ENCODE measurements at regions not wholly inside any gene's neighbourhood (a gene's known extent, or its start where the extent isn't known, plus 50 kb on each side); places are given as distances from the start of the nearest gene placed in this dataset.
"Not testable (repeated sequence)": the region's sequence is repeated elsewhere in the genome, so short reads cannot be mapped to it uniquely, and the experiment has no call there.

DNA sequence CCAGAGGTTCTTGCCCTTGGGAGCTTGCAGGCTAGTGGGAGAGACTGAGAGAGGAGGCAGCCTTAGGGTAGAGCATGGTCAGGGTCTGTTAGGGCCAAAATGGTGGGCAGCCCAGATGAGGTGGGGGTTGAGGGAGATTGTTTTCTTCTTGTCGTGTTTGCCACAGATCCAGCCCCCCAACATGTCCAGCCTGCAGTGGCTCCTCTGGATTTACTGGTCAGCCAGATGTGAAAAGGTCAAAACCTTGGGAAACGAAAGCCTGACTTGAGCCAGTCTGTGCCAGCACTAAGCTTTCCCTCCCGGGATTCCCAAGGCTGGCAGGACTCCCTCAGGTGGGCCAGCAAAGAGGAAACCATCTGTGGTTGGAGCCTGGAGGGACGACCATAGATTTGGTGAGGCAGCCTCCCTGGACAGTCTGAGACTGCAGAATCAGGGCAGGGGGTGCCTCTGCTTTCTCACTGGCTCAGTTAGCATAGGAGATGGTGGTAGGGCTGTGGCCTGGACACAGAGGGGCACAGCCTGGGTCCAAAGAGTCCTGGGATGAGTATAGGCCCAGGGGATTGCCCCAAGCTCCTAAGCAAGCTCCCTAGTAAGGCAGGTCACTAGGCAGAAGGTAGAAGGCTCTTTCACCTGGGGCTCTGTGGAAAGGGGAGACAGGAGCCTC lies 51.2 kb upstream of the PRR23C start:
- intact Hi-C loops (cut with DNase I) = no loop called here
- ATAC-seq (ENCODE audit: poor library complexity) = no peak

DNA sequence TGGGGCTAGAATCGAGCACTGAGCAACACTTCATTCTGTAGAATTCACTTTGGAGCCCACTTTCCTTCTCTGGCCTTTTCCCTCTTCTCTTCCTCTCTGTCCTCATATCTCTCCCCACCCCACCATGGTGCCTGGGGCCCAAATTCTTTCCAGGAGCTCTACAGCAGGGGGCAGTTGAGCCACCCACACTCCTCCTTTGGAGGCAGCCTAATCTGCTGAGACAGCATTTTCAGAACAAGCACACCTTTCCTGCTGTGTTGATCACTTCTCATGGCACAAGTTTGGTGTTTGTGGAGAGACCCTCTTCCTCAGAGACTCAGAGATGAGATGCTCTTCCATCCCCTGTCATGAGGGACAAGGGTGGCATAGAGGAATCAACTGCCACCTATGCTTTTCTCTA lies 52.0 kb upstream of the PRR23C start:
- intact Hi-C loops (cut with DNase I) = no loop called here
- DNase-seq (no peak), ATAC-seq (ENCODE audit: poor library complexity) (no peak)

More for the DNA sequence above, 51.2 kb upstream of the PRR23C start:
- no peak for DNase-seq

DNA sequence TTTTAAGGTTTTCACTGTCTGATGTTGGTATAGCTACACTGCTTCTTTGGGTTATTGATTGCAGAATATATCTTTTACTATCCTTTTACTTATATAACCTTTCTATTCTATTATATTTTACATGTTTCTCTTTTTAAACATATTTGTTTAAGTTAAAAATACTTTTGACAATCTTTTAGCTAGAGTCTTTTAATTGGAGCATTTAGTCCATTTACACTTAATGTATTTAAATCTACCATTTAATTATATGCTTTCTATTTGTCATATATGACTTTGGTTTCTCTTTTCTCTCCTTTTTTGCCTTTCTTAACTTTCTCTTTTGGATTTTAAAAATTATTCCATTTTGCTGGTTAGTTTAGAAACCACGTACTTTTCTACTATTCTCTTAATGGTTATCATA lies 53.7 kb upstream of the PRR23C start:
- intact Hi-C loops (cut with DNase I) = no loop called here
- no peak for ATAC-seq (ENCODE audit: poor library complexity)
- no peak for DNase-seq

DNA sequence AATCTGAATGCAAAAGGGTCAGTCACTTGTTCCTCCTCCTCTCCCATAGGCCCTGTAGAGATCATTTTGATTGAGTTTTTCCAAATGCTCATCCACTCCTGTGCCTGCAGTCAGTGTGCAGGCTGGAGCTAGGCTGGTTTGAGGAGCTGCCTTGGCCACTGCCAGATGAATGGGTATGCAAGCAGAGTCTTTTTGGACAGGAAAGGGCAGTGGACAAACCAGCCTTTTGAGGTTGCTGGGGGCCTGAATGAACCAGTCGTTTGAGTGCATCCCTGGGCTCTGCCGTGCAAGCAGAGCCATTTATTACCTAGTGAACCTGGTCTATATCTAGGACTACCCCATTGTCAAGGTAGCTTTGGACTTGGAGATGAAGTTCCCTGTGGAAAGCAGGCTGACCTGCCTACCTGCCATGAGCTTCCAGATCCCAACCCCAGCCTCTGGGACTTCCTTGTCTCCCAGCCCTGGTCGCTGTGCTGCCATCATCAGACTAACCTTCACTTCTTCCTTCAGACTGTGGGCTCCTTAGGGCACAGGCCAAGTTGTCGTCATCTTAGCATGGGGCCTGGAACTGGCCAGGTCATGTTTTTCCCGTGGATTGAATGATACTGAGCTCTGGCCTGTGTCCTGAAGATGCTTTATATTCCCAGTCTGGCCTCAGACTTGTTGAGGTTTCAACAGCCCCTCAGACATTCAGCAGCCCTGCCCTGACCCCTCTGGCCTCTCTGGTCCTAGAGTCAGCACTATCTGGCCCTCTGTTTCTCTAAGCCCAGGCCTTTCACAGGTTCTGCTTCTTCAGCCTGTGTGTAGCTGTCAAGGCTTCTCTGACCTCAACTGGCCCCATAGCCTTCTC lies 55.5 kb upstream of the PRR23C start:
- no peak for DNase-seq
- ATAC-seq (ENCODE audit: poor library complexity) = no peak
- intact Hi-C loops (cut with DNase I) = no loop called here

DNA sequence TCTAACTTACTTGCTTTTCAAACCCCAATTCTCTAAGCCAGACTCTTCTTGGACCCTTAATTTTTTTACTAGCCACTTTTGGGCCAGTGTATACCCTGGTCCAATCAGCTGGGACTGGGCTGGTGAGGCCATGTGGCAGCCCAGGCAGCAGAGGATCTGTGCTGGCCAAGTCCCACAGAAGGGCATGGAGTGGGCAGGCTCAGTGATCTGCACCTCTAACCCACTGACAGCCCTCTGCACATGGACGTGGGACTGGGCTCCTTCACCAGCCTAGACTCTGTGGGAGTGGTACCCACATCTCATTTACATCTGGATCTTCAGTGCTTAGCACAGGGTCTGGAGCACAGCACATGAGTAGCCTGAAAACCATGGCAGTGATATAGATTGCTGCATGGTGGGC lies 56.1 kb upstream of the PRR23C start:
- ATAC-seq (ENCODE audit: poor library complexity) (no peak), DNase-seq (no peak)
- intact Hi-C loops (cut with DNase I) = no loop called here

DNA sequence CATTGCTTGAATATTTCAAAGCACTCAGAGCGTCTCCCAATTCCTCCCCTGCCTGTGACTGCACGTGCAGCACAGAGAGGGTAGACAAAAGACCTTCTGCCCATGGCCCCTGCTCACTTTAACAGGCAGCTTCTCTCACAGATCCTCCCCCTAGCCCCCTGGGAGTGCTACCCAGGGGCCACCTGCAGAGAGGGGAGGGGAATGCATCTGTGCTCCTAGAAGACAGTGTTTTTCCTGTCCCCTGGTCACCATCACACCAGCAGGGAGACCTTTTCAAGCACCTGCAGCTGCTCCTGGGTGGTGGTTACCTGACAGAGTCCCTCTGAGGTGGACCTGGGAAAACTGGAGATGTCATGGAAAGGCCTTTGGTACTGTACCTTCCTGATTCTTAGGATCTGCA lies 56.7 kb upstream of the PRR23C start:
- ATAC-seq (ENCODE audit: poor library complexity) (no peak), DNase-seq (no peak)
- intact Hi-C loops (cut with DNase I) = no loop called here

DNA sequence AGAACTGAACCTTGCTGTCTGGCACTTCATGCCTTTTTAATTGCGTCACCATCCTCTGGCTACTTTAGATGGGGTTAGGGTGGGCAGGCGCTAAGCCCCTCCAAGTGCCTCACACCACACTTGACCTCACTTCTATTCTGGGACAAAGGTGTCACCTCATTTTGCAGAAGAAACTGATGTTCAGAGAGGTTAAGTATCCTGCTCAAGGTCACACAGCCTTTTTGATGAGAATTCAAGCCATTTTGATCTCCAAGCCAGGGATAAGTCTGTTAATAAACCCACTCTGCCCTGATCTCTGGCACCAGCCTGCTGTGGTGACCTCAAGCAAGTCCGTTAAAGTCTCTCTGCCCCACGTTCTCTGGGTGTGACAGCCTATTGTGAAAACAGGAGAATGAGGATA lies 58.8 kb upstream of the PRR23C start:
- DNase-seq = no peak
- intact Hi-C loops (cut with DNase I) = no loop called here
- ATAC-seq (ENCODE audit: poor library complexity) = no peak

DNA sequence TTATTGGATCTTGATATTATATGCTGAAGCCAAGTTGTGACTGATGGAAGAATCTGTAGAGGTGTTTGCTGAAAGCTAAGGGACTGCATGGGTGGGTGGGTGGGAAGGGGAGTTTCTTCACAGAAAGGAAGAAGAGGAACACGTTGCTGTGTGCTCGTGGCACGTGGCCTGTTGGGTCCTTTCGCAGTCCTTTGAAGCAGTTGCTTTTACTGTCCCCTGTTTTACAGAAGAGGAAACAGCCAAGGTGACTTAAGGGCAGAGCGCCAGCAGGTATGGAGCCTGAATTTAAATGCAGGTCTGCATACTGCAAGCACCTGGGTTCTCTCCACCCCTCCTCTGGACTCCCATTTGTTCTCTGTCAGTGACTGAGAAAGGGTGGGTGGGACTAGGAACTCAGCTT lies 59.4 kb upstream of the PRR23C start:
- ATAC-seq (ENCODE audit: poor library complexity) (no peak), DNase-seq (no peak)
- intact Hi-C loops (cut with DNase I) = no loop called here

DNA sequence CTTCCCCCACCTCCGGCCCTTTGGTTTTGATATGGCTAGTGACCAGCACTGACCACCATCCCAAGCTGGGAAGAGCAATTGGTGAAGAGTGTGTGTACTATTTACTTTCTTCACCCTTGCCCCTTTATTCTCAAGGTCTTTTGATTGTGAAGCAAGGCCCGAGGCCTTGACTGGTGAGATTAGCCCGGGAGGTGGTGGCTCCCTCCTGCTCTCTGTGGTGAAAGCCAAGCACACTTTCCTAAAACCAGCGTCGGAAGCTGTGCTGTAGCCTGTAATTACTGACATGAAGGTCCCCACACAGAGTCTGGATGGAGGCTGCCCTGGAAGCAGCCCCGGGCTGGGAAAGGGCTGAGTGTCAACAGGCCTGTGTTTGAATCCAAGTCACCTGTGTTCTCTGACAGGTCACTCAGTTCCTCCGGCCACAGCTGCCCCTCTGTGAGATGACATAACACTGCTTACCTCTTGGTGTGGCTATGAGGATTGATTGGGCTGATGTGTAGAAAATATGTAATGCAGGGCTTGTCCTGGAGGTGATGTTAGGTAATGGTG lies 60.5 kb upstream of the PRR23C start:
- intact Hi-C loops (cut with DNase I) = no loop called here
- no peak for DNase-seq
- ATAC-seq (ENCODE audit: poor library complexity) = no peak

DNA sequence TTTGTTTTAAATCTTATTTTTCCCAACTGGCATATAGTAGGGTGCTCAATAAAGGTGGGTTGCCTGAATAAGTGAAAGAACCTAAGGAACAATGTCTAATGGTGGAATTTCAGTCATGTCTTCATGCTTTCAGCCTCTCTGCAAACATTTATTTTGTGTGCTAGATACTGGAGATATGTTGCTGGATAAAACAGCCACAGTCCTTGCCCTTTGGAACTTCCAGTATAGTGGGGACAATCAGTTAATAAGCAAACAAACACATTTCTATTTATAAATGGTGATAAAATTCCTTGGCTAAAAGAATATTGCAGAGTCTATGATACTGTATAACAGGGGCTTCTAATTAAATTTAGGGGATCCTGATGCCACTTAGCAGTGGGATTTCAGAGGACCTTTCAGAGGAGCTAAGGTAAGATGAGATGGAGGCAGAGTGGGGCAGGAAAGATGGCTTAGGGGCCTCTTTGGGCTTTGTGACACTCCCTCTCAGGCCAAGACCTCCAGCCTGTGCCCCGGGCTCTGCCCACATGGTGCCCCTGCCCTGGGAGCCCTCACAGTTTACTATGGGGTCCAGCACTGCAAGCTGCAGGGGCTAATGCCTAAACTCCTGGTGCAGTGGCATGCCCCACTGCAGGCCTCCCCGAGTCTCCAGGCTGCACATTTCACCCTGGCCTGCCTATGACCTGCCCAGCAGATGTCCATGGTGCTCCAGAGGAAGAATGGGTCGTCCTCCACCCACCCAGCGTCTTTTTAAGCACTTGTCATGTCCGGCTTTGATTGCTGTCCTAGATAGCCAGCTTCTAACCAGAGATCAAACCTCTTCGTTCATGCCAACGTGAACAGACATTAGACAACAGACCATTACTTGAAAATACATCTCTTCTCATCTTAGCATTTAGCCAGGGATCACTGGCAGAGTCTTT lies 61.6 kb upstream of the PRR23C start:
- DNase-seq = no peak
- no peak for ATAC-seq (ENCODE audit: poor library complexity)
- intact Hi-C loops (cut with DNase I) = no loop called here

DNA sequence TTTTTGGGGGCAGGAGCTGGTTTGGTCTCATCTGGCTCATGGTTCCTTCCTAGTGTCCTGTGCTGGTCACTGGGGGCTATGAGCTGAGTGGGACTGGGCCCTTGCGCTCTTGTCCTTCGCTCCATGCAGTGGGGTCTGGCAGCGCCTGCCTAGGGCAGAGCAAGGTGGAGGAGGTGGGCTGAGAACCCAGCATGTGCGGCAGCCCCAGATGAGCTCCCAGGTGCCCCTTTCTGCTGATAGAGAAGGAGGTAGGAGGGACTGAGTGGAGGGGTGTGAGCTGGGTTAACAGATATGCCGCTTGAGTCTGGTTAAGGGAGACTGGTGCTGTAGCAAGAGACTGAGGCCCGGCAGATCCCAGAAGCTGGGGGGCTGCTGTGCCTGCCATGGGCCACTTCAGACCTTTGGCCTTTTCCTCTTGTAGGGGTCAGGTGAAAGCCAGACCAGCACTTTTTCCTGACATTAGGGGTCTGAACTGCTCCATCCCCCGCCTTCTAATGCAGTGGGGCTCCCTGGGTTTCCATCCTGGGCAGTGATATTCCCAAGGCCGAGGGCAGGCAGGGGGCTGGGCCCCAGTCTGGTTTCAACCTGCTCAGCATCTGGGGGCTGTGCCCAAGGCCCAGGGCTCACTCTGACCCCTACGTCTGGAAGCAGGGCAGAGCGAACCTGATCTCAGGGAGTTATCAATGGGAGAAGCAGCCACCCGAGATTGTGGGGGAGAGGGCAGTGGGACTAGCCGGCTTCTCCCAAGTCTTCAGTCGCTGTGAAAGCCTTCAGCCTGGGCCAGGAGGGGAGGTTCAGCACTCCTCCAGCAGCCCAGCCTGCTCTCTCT lies 62.9 kb upstream of the PRR23C start:
- no peak for ATAC-seq (ENCODE audit: poor library complexity)
- DNase-seq = no peak
- intact Hi-C loops (cut with DNase I) = no loop called here

DNA sequence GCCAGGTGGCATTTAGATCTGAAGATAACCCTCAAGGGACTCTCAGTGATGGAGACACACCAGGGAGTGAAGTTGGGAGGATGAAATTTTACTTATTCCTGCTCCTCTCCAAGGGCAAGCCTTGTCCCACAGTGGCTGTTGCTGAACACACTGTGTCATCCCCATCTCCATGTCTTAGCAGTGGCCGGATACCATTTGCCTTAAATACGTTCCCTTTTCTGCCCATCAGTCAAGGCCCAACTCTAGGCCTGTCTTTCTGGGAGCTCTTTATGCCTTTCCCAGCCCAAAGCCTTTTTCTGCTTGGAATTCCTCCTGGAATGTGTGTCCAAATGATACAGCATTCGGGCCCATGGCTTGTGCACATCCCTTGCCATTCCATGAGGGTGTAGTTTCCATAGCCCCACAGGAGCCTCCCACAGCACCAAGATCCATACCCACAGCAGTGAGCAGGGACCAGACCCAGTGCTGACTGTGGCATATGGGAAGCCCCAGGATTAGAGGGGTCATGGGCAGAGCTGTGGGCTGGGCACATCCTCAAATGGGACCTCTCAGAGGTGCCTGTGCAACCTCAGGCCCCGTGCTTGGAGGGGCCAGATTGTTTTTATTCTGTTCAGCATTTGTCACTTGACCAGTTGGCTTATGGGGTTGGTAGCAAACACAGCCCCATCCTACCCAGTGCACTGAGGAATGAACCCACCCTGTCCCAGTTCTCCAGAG lies 63.7 kb upstream of the PRR23C start:
- ATAC-seq (ENCODE audit: poor library complexity) (no peak), DNase-seq (no peak)
- intact Hi-C loops (cut with DNase I) = no loop called here

DNA sequence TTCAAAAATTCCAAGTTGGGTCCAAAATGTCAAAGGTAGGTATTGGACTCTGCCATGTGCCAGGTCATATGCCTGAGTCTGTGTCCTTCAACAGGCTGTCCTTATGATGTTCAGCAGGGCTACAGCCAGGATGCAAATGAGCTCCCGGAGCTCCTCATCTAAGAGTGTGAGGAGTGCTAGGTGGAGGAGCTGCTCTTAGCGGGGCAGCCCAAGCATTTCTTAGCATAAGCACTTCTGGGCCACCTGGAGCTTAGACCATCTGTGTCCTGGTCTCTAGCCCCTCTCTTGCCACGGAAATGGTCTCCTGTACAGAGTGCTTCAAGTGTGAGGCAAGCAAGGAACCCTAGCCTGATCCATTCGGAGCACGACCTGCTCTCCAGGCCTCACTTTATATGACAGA lies 64.6 kb upstream of the PRR23C start:
- intact Hi-C loops (cut with DNase I) = no loop called here
- no peak for ATAC-seq (ENCODE audit: poor library complexity)
- DNase-seq = no peak

DNA sequence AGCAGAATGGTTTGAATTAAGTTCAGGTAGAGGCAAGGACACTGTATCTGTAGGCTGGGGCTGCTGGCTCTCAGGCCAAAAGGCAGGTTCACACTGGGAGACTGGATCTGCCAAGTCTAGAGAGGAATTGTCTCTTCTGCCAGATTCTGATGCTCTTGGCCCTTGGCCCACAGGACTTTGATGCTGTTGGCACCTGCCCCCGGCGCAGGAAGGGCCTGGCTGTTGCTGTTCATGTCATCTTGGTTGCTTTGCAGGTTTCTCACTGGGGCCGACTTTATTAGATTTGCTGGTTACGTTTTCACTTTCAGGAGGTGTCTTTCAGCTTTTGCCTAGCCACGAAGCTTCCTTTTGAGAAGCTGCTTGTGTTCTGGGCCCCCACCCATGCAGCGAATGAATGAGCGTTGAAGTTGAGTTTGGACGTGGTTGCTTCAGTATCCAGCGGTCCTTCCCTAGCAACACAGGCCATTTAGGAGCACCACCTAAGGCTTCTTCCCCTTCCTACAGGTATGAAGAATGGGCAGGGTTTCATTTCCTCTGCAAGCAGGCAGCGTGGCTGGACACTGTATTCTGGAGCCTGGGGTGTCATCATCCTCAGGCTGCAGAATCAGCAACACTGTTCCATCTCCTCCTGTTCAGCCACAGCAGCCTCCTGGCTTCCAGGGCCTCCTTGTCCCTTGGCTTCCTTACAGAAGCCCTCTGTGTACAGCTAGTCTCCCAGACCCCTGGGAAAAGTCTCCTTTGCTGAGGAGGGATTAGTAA lies 65.6 kb upstream of the PRR23C start:
- DNase-seq = peak; percentile 60
- intact Hi-C loops (cut with DNase I) = loop anchor here (2.0 kb wide), 1 partner anchor 219 kb away; no protein-coding TSS in a partner anchor
- peak; percentile 83 for ATAC-seq (ENCODE audit: poor library complexity)

DNA sequence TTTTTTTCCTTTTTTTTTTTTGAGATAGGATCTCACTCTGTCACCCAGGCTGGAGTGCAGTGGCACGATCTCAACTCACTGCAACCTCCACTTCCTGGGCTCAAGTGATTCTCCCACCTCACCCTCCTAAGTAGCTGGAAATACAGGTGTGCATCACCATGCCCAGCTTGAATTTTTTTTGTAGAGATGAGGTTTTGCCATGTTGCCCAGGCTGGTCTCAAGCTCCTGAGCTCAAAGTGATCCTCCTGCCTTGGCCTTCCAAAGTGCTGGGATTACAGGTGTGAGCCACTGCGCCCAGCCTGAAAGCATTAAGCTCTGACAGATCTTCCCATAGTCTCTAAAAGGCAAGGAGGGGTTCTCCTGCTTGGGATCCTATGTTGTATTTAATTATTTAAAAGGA lies 66.2 kb upstream of the PRR23C start:
- DNase-seq; ATAC-seq (ENCODE audit: poor library complexity): not testable (repeated sequence)
- intact Hi-C loops (cut with DNase I) = loop anchor here (2.0 kb wide), 1 partner anchor 218 kb away; no protein-coding TSS in a partner anchor

DNA sequence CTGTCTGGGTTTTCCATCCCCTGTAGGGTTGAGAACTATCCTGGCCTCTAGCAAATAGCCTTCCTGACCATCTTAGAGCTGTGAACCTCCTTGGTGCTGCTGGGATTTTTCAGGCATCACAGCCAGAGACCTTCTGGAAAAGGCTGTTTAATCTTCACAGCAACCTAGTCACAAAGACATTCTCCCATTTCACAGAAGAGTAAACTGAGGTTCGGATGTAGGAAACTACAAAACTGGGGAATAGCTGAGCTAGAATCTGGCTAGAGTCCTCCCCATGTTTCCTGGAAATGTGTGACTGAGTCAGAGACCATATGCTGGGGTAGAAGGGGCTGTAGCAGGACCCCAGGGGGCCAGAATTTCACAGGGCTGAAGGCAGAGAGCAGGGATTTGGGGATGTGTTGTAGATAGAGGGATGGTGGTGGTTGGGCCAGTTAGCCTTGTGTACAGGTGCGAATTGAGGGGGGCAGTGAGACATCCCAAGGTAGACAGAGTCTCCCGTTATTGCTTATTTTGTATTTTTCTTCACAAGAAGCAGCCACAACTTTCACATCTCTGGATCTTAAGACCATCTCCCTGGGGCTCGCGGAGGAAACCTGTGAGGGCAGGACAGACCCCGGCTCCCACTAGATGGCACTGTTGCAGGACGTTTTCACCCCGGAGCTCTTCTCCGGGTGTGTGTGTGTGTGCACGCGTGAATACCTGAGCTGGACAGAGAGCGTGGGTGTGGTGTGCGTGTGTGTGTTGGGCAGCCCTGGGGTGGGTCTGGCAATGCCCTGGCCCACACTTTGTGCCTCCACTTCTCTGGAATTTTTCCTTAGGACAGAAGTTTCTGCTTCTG lies 66.9 kb upstream of the PRR23C start:
- DNase-seq (peak; percentile 55), ATAC-seq (ENCODE audit: poor library complexity) (peak; percentile 82)
- intact Hi-C loops (cut with DNase I) = loop anchor here (2.0 kb wide), 1 partner anchor 217 kb away; no protein-coding TSS in a partner anchor

Data from Right ventricle myocardium superior (tissue), 1 donor.